HG03354 (cell line): ENCODE measurements at regions not wholly inside any gene's neighbourhood (a gene's known extent, or its start where the extent isn't known, plus 50 kb on each side); places are given as distances from the start of the nearest gene placed in this dataset.

Experiments
- ATAC-seq: cut with Tn5 transposase; IDR thresholded peaks from one replicate; pipeline ENCODE4 v1.9.1; 2021; ENCODE audit warnings: mild to moderate bottlenecking; ENCODE audit not compliant: unreplicated experiment, poor library complexity, severe bottlenecking

- no peak for ATAC-seq
Observed at GRCh38 chr12:92540782-92541423, 161.9 kb upstream of the PLEKHG7 start.

DNA sequence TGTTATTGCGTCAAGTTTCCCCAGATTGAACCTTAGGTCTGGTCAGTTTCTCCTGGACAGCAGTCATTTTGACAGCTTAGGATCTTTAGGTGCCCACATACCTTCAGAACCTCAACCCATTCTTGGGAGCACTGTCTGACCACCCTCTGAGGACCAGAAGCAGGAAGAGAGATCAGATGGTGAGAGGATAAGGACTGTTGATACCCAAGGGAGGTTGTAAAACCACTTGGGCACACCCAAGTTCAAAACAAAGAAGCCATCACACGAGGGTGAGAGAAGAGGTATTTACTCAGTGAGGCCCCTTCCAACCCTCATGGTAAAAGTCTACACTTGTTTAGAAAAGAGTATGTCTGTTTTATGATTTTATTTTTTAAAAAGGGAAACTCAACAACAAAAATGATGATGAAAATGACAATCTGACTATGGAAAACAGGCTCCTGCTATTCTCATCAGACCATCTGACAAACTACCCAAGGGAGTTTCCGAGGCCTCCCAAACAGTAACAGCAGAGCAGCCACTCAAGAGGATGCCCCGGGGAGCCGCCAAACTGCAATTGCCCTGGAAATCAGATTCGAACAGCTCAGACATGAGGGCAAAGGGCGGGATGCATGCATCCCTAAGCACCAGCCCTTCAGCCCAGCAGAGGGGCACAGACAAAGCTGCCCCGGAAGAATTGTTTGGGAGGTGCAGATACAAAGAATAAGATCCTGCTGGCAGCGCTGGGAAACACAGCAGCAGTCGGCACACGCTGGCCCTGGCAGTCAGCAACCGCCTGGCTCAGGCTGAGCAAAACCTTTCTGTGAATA is 162.6 kb upstream of the PLEKHG7 start:
- peak; percentile 29 for ATAC-seq

DNA sequence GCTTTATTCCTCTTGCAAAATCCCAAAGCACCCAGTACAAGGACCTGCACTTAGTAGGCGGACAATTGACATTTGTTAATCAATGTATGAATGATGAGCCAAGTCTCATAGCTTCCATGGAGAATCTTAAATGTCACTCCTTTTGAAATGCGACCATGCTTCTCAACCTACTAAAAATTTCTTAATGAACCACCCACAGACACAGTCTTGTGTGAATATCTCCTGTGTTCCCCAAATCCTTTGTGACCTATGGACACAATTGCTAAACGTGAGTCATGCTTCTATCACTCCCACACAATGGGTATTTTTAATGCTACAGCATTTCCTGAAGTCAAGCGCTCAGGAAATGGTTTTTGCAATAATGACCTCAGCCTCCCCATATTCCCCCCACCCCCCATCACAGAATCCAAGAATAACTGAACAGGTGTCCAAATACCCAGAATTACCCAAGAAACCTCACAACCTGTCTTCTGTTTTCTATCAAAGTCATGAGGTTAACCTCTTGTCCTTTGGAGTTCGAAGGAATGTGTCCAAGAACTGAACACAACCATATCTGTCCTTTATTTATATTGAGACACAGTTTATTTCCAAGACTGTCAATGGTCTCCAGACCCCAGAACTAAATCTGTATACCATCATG is 163.6 kb upstream of the PLEKHG7 start:
- peak; percentile 49 for ATAC-seq

- ATAC-seq: peak; percentile 33
Observed at GRCh38 chr12:92537290-92537960, 165.4 kb upstream of the PLEKHG7 start.

- no peak for ATAC-seq
Observed at GRCh38 chr12:92535961-92536360, 166.8 kb upstream of the PLEKHG7 start.

DNA sequence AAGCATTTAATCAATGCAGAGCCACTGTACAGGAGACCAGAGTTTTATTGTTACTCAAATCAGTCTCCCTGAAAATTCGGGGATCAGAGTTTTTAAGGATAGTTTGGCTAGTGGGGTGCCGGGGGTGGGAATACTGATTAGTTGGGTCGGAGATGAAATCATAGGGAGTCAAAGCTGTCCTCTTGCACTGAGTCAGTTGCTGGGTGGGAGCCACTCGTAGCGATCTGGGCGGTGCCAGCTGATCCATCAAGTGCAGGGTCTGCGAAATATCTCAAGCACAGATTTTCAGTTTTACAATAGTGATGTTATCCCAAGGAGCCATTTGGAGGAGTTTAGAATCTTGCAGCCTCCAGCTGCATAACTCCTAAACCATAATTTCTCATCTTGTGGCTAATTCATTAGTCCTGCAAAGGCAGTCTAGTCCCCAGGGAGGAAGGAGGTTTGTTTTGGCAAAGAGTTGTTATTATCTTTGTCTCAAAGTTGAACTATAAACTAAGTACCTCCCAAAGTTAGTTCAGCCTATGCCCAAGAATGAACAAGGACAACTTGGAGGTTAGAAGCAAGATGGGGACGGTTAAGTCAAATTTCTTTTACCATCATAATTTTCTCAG is 169.4 kb upstream of the PLEKHG7 start:
- ATAC-seq: no peak

GRCh38 chr12:92530706-92531105 is 172.1 kb upstream of the PLEKHG7 start:
- ATAC-seq: no peak

DNA sequence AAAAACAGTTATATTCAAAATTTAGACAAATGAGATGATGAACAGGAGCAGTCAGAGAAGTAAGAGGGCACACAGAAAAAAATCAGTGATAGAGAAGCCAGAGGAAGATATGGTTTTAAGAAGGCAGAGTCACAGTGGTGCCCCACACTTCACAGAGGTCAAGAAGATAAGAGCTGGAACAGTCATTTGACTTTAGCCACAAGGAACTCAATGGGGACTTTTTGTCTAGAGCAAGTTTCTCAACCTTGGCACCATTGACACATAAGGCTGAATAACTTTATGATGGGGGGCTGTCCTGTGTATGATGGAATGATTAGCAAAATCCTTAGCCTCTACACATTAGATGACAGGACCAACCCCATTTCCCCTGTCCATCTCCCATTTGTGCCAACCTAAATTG is 172.8 kb upstream of the PLEKHG7 start:
- peak; percentile 58 for ATAC-seq

DNA sequence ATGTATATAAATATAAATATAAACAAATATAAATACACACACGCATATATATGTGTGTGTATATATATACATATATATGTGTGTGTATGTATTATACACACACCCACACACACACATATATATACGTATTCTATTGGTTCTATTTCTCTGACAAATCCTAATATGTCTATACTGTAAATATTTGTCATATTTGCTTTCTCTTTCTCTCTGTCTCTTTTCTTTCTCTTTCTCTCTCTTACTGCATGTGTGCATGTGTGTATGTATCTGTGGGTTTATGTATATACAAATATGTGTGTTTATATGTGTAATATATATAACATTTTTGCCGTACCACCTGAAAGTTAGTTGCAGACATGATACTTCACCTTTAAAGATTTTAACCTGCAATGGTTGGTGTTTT is 174.2 kb upstream of the PLEKHG7 start:
- no peak for ATAC-seq

- no peak for ATAC-seq
Observed at GRCh38 chr12:92528097-92528496, 174.7 kb upstream of the PLEKHG7 start.

- no peak for ATAC-seq
Observed at GRCh38 chr12:92524489-92524888, 178.3 kb upstream of the PLEKHG7 start.

DNA sequence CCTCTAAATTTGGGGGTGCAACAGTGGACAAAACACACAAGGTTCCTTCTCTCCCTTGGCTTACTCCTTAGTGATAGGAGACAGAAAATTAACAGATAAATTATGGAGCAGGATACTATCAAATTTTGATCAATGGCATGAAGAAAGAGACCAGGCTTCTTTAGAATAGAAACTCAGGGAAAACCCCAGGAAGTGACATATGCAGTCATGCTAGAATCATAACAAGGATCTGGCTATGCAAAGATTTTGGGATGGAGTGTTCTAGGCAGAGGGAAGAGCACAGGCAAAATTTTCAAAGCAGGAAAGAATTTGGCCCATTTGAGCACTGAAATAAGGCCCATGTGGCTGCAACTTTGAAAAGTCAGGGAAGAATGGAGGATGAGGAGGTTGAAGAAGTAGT is 182.3 kb upstream of the PLEKHG7 start:
- ATAC-seq: no peak

GRCh38 chr12:92519284-92519683 is 183.5 kb upstream of the PLEKHG7 start:
- ATAC-seq: no peak

GRCh38 chr12:92518071-92518470 is 184.7 kb upstream of the PLEKHG7 start:
- ATAC-seq: no peak

- ATAC-seq: no peak
Observed at GRCh38 chr12:92516277-92516600, 186.6 kb upstream of the PLEKHG7 start.

GRCh38 chr12:92513231-92513730 is 189.5 kb upstream of the PLEKHG7 start:
- no peak for ATAC-seq

DNA sequence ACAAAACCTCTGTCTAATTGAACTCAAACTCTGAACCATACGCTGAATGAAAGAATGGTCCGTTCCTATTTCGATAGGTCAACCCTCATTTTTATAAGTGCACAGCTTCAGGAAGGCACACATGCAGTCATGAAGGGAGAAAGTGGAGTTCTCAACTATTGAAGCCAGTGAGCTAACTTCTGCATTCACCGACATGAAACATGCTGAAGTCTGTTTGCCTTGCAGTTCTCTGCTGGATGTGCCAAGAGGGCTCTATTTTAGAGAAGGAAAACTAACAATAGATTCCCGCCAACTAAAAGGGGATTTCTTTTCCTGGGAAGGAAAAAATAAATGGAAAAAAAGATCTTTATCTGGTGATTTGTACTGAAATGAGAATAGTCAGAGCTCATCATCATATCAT is 191.0 kb upstream of the PLEKHG7 start:
- no peak for ATAC-seq

GRCh38 chr12:92509156-92509738 is 193.5 kb upstream of the PLEKHG7 start:
- ATAC-seq: no peak

GRCh38 chr12:92506891-92507290 is 195.9 kb upstream of the PLEKHG7 start:
- ATAC-seq: no peak

DNA sequence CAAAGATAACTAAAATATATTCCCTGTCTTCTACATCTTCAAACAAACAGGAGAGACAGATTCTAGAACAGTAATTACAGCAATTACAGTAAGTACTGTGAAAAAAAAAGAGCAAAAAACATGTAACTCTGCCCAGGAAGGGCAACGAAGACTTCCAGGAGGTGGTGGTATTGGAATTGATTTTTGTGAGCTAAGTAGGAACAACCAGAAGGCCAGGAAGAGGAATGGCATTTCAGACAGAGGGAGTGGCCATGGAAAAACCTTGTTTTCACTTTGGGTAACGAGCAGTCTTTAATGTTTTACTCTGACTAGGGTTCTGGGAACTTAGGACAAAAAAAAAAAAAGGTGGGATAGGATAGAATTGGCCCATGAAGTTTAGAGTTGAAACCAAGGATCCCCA is 196.3 kb upstream of the PLEKHG7 start:
- no peak for ATAC-seq
